ENCODE measurements at regions not wholly inside any gene's neighbourhood (a gene's known extent, or its start where the extent isn't known, plus 50 kb on each side); places are given as distances from the start of the nearest gene placed in this dataset.

DNA sequence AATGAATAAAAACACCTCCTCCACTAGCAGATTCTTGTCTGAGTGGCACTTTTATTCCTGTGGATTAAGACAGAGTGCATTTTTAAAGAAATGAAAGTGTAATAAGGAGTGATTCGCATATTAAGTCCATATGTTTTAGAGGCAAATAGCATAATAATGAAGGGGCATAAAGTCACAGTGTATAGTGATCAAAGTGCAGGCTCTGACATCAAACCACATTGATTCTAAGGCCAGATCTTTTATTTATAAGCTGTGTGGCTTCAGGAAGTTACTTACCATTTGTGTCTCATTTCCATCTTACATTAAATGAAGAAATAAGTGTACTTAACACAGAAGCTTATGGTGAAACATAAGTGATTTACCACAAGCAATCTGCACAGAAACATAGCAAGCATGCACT is 332.8 kb downstream of the GASK1B start:
- H3K4me1 ChIP-seq (ENCODE audit: control insufficient read depth, insufficient read depth, low read length) = no peaks in the 10 kb centered on the region
- no peak overlapping the region for H3K4me2 ChIP-seq (ENCODE audit: low read length)
- no peak overlapping the region for H3K9ac ChIP-seq (ENCODE audit: low read depth, low read length)
- no peaks in the 10 kb centered on the region for H3K27me3 ChIP-seq (ENCODE audit: control insufficient read depth, insufficient read depth, low read length)
- no peaks in the 10 kb centered on the region for H3K36me3 ChIP-seq (ENCODE audit: insufficient read depth, low read length)
- no peaks in the 10 kb centered on the region for H3K9me3 ChIP-seq (replicated peaks; ENCODE audit: low read length)
- H3K4me3 ChIP-seq (ENCODE audit: low read length) = no peak overlapping the region

DNA sequence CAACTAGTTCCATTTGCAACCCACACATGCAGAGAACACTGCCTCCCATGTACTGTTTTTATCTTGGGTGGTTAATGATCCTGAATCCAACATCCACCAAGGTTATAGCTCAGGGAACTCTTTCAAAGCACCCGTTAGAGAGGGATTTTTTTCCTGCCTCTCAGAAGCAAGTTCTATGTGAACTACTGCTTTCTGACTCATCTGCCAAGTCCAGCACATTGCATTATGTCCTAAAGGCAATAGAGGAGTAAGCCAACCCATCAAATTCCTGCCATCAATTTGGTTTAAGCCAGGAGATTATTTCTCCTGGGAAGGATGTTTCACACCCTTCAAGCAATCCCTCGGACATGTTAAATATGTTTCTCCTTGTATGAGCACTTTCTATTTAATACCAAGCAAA is 334.5 kb downstream of the GASK1B start:
- Histone ChIP-seq H3K36me3 (ENCODE audit: insufficient read depth, low read length) (no peaks in the 10 kb centered on the region), H3K4me2 (ENCODE audit: low read length) (no peak overlapping the region), H3K4me3 (ENCODE audit: low read length) (no peak overlapping the region), H3K4me1 (ENCODE audit: control insufficient read depth, insufficient read depth, low read length) (no peaks in the 10 kb centered on the region), H3K9me3 (replicated peaks; ENCODE audit: low read length) (no peaks in the 10 kb centered on the region), H3K9ac (ENCODE audit: low read depth, low read length) (no peak overlapping the region), H3K27me3 (ENCODE audit: control insufficient read depth, insufficient read depth, low read length) (no peaks in the 10 kb centered on the region)

DNA sequence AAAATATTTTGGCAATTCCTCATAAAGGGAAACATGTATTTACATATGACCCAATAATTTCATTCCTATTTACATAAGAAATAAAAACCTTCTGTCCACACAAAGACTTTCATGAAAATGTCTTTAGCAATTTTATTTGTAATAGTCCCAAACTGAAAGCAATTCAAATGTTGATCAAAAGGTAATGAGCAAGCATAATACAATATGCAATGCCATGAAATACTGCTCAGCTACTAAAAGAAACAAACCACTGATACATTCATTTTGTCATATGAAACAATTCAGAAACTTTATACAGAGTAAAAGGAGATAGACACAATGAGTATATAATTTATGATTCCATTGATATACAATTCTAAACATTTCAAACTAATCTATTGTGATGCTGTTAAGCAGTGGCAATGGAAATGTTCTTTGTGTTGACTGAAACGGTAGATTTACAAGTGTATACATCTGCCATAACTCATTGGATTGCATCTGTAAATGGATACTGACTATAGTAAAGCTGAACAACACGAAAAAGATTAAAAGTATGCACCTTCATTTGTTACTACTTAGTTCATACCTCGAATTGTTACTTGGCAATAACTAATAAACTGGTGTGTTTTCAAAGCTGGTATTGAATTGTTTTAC is 335.6 kb downstream of the GASK1B start:
- Histone ChIP-seq H3K9me3 (replicated peaks; ENCODE audit: low read length) (no peaks in the 10 kb centered on the region), H3K4me1 (ENCODE audit: control insufficient read depth, insufficient read depth, low read length) (no peaks in the 10 kb centered on the region), H3K4me2 (ENCODE audit: low read length) (no peak overlapping the region), H3K27me3 (ENCODE audit: control insufficient read depth, insufficient read depth, low read length) (no peaks in the 10 kb centered on the region), H3K4me3 (ENCODE audit: low read length) (no peak overlapping the region), H3K9ac (ENCODE audit: low read depth, low read length) (no peak overlapping the region), H3K36me3 (ENCODE audit: insufficient read depth, low read length) (no peaks in the 10 kb centered on the region)

DNA sequence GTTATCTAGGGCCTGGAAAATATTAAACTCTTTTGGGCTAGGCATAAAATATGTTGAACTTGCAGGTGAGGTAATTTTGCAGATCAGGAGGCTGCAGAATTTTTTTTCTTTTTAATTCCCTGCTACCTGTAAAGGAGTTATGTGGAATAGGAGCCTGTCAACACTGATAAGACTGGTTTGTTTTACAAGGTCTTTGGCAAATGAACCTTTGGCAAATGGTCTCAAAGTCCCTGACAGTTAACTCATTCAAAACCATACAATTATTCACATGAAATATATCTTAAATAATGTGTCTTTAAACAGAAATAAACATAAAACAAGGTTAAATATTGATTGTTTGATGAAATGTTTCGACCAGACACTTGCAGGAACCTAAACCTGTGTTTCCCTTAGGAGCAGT is 340.2 kb downstream of the GASK1B start:
- H3K9ac ChIP-seq (ENCODE audit: low read depth, low read length) = no peak overlapping the region
- no peak overlapping the region for H3K4me3 ChIP-seq (ENCODE audit: low read length)
- no peaks in the 10 kb centered on the region for H3K4me1 ChIP-seq (ENCODE audit: control insufficient read depth, insufficient read depth, low read length)
- H3K36me3 ChIP-seq (ENCODE audit: insufficient read depth, low read length) = no peaks in the 10 kb centered on the region
- no peaks in the 10 kb centered on the region for H3K27me3 ChIP-seq (ENCODE audit: control insufficient read depth, insufficient read depth, low read length)
- H3K4me2 ChIP-seq (ENCODE audit: low read length) = no peak overlapping the region
- H3K9me3 ChIP-seq (replicated peaks; ENCODE audit: low read length) = no peaks in the 10 kb centered on the region

DNA sequence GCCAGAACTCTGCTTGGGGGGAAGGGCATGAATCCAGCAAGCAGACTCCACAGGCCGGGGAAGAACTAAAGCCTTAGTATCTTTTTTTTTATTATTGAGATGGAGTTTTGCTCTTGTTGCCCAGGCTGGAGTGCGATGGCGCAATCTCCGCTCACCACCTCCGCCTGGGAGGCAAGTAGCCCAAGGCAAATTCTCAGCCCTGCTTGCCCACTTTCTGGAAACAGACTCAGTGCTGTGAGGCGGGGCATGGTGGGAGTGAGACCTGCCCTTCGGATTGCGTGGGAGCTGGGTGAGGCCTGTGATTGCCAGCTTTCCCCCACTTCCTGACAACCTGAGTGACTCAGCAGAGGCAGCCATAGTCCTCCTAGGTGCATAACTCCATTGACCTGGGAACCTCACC is 348.8 kb downstream of the GASK1B start:
- H3K9ac ChIP-seq (ENCODE audit: low read depth, low read length) = no peak overlapping the region
- no peaks in the 10 kb centered on the region for H3K9me3 ChIP-seq (replicated peaks; ENCODE audit: low read length)
- H3K36me3 ChIP-seq (ENCODE audit: insufficient read depth, low read length) = no peaks in the 10 kb centered on the region
- no peak overlapping the region for H3K4me3 ChIP-seq (ENCODE audit: low read length)
- H3K4me1 ChIP-seq (ENCODE audit: control insufficient read depth, insufficient read depth, low read length) = no peaks in the 10 kb centered on the region
- H3K27me3 ChIP-seq (ENCODE audit: control insufficient read depth, insufficient read depth, low read length) = no peaks in the 10 kb centered on the region
- no peak overlapping the region for H3K4me2 ChIP-seq (ENCODE audit: low read length)

DNA sequence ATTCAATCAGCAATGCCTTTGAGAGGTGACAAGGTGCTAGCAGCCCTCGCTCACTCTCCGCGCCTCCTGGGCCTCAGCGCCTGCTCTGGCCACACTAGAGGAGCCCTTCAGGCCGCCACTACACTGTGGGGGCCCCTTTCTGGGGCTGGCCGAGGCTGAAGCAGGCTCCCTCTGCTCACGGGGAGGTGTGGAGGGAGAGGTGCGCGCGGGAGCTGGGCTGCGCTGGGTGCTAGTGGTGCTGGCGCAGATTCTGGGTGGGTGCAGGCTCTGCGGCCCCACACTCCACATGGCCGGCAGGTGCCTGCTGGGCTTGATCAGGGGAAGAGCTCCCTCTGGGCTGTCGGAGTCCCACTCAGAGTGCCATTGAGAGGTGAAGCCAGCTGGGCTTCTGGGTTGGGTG is 351.0 kb downstream of the GASK1B start:
- H3K9ac ChIP-seq (ENCODE audit: low read depth, low read length) = no peak overlapping the region
- H3K9me3 ChIP-seq (replicated peaks; ENCODE audit: low read length) = no peaks in the 10 kb centered on the region
- no peak overlapping the region for H3K4me2 ChIP-seq (ENCODE audit: low read length)
- no peaks in the 10 kb centered on the region for H3K4me1 ChIP-seq (ENCODE audit: control insufficient read depth, insufficient read depth, low read length)
- no peak overlapping the region for H3K4me3 ChIP-seq (ENCODE audit: low read length)
- H3K36me3 ChIP-seq (ENCODE audit: insufficient read depth, low read length) = no peaks in the 10 kb centered on the region
- no peaks in the 10 kb centered on the region for H3K27me3 ChIP-seq (ENCODE audit: control insufficient read depth, insufficient read depth, low read length)

DNA sequence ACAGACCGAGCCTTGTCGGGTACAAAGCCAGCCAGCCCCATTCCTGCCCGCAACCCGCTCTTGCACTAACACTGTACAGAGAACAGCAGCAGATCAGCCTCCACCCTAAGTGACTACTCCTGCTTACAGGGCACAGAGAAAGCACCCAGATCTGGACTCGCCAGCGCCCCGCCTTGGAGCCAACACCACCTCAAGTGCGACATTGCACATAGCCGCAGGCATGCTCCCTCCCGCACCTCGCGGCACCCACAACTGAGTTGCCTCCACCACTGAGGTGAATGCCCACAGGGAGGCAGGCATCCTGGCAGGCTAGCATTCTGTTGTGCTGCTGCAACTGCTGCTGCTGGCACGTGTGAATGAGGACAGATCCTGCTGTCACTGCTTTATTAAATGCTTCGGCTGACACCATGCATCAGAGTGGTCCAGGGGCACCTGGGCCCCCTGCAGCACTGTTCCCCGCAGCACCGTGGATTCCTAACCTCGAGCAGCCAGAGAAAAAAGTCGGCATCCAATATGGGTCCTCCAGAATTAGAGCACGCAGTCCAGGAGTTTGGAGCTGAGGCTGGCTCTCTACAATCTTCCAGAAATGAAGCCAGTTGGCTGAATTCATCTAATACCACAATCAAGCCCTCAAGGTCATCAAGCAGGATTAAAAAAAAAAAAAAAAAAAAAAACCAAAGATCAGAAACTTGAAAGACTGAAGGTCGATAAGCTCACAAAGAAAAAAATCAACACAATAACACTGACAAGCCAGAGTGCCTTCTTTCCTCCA is 352.9 kb downstream of the GASK1B start:
- H3K27me3 ChIP-seq (ENCODE audit: control insufficient read depth, insufficient read depth, low read length) = no peaks in the 10 kb centered on the region
- no peak overlapping the region for H3K4me3 ChIP-seq (ENCODE audit: low read length)
- H3K36me3 ChIP-seq (ENCODE audit: insufficient read depth, low read length) = no peaks in the 10 kb centered on the region
- H3K9ac ChIP-seq (ENCODE audit: low read depth, low read length) = no peak overlapping the region
- no peaks in the 10 kb centered on the region for H3K4me1 ChIP-seq (ENCODE audit: control insufficient read depth, insufficient read depth, low read length)
- H3K4me2 ChIP-seq (ENCODE audit: low read length) = no peak overlapping the region
- no peaks in the 10 kb centered on the region for H3K9me3 ChIP-seq (replicated peaks; ENCODE audit: low read length)

DNA sequence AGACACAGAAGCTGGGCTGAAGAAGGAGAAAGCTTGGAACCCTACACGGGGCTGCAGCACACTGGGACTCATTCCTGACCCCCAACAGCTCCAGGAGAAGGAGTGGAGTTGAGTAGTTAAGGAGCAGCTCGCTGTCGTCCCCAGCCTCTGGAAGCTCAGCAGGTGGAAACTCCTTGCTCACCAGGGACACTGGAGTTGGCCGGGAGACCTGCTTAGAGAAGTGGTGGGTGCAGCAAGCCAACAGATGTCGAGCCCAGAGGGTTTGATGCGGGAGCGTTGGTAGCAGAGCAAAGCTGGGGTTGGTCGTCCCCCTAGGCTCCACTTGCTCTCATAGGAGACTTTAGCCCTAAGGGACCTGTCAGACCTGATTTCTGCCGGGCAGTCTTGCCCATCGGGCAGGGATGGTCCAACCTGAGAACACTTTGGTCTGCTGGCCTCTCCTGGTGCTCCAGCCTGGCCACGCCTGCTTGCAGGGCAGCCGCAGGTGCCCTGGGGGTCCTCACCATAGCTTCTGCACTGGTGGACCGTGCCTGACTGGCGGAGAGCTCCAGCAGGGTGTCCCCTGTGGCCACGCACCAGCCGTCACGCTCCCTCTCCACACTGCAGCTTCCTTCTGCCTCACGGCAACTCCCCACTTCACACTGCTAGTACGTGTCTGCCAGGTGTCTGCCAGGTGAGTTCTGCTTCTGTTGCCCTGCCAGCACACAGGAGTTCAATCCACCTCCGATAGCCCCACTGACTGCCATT is 353.7 kb downstream of the GASK1B start:
- H3K4me2 ChIP-seq (ENCODE audit: low read length) = no peak overlapping the region
- H3K36me3 ChIP-seq (ENCODE audit: insufficient read depth, low read length) = no peaks in the 10 kb centered on the region
- no peaks in the 10 kb centered on the region for H3K27me3 ChIP-seq (ENCODE audit: control insufficient read depth, insufficient read depth, low read length)
- no peaks in the 10 kb centered on the region for H3K4me1 ChIP-seq (ENCODE audit: control insufficient read depth, insufficient read depth, low read length)
- no peak overlapping the region for H3K4me3 ChIP-seq (ENCODE audit: low read length)
- H3K9me3 ChIP-seq (replicated peaks; ENCODE audit: low read length) = no peaks in the 10 kb centered on the region
- H3K9ac ChIP-seq (ENCODE audit: low read depth, low read length) = no peak overlapping the region

DNA sequence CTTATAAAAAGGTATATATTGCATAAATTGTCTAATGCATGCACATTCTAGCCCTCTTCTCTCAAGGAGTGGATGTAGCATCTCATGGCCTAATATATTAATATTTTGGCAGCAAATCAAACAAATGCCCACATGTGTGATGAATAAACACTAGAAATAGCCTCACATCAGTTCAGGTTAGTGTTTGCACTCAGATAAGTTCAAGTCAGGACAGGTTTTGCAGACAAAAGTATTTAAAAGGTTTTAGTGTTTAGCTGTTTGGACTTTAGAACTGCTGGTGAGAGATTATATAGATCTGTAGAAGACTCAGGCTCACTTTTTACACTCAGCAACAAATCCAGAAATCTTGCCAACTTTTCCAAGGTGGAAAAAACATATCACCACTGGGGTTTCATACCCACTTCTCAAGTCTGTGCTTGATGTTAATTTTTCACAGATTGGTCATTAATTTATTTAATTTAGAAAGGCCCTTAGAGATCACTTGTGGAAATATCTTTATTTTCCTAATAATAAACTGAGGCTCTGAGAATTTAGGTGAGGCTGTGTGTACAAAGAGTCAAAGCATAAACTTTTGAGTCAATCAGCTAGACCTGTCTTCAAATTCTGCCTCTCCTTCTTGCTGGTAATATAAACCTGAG is 362.6 kb downstream of the GASK1B start:
- Histone ChIP-seq H3K9me3 (replicated peaks; ENCODE audit: low read length) (no peaks in the 10 kb centered on the region), H3K4me3 (ENCODE audit: low read length) (no peak overlapping the region), H3K4me2 (ENCODE audit: low read length) (no peak overlapping the region), H3K9ac (ENCODE audit: low read depth, low read length) (no peak overlapping the region), H3K36me3 (ENCODE audit: insufficient read depth, low read length) (no peaks in the 10 kb centered on the region), H3K4me1 (ENCODE audit: control insufficient read depth, insufficient read depth, low read length) (no peaks in the 10 kb centered on the region), H3K27me3 (ENCODE audit: control insufficient read depth, insufficient read depth, low read length) (no peaks in the 10 kb centered on the region)

DNA sequence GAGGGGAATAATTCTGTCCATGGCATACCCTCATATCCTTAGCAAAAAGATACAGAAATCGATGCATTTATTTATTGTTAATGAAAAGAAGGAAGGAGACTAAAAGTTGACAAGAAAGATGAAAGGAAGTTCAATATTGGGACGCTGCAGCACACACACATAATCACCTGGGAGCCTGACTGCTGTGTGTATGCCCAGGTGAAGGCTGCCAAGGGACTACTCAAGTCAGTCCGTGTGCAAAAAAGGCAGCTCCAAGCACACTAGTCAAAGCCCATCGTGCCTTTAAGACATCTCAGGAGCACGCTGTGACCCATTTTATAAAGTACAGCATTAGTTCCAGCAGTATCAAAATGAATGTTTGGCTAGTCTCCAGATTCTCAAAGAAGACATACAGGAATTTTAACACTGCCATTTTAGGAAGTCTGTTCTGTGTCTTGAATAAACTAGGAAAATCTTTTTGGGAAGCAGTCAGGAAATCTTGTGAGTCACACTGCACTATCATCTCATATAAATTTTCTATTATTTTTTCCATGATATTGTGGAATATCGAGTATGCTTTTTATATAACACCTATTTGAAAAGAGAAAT is 363.9 kb downstream of the GASK1B start:
- Histone ChIP-seq H3K4me3 (ENCODE audit: low read length) (no peak overlapping the region), H3K9me3 (replicated peaks; ENCODE audit: low read length) (no peaks in the 10 kb centered on the region), H3K4me2 (ENCODE audit: low read length) (no peak overlapping the region), H3K27me3 (ENCODE audit: control insufficient read depth, insufficient read depth, low read length) (no peaks in the 10 kb centered on the region), H3K36me3 (ENCODE audit: insufficient read depth, low read length) (no peaks in the 10 kb centered on the region), H3K9ac (ENCODE audit: low read depth, low read length) (no peak overlapping the region), H3K4me1 (ENCODE audit: control insufficient read depth, insufficient read depth, low read length) (no peaks in the 10 kb centered on the region)

DNA sequence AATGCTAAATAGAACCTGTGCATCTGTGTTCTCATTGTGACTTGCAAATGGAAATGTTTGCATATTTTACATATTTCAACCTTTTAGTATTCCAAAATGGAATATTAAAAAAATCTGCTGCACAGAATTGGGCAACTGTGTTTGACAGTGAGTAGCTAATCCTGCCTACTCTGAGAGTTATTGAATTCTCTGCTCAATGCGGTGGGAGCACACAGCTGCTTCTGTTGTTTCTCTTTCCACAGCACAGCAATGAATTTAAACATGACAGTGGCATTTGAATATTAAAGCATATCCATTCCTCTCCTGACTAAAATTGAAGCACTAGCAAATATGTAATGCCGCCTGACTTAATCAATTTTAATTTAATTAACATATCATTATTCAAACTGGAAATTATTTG is 366.6 kb downstream of the GASK1B start:
- H3K4me1 ChIP-seq (ENCODE audit: control insufficient read depth, insufficient read depth, low read length) = no peaks in the 10 kb centered on the region
- no peaks in the 10 kb centered on the region for H3K27me3 ChIP-seq (ENCODE audit: control insufficient read depth, insufficient read depth, low read length)
- H3K4me2 ChIP-seq (ENCODE audit: low read length) = no peak overlapping the region
- H3K9ac ChIP-seq (ENCODE audit: low read depth, low read length) = no peak overlapping the region
- H3K4me3 ChIP-seq (ENCODE audit: low read length) = no peak overlapping the region
- no peaks in the 10 kb centered on the region for H3K9me3 ChIP-seq (replicated peaks; ENCODE audit: low read length)
- H3K36me3 ChIP-seq (ENCODE audit: insufficient read depth, low read length) = no peaks in the 10 kb centered on the region
